Mesendoderm (in vitro differentiated cells): ENCODE measurements at regions not wholly inside any gene's neighbourhood (a gene's known extent, or its start where the extent isn't known, plus 50 kb on each side); places are given as distances from the start of the nearest gene placed in this dataset.

Source experiments
- DNase-seq: peaks from one replicate; pipeline ENCODE4 v3.0.0; 2013
- H2AK5ac ChIP-seq: 2 replicates; pipeline ENCODE4 v1.6.1; 2013; ENCODE audit warnings: low read length, inconsistent platforms
- H2BK120ac ChIP-seq: 2 replicates; pipeline ENCODE4 v1.6.1; 2013; ENCODE audit warnings: low read depth, mild to moderate bottlenecking, low read length, moderate library complexity, mixed read lengths
- H2BK15ac ChIP-seq: replicated peaks from 2 replicates; pipeline ENCODE4 v1.6.1; 2013; ENCODE audit warnings: low read depth, mild to moderate bottlenecking, moderate library complexity
- H2BK5ac ChIP-seq: 2 replicates; pipeline ENCODE4 v1.6.1; 2013; ENCODE audit warnings: low read length, inconsistent platforms
- H3K18ac ChIP-seq: 2 replicates; pipeline ENCODE4 v1.6.1; 2013; ENCODE audit warnings: mild to moderate bottlenecking, low read length, mixed read lengths
- H3K23ac ChIP-seq: one replicate; pipeline ENCODE4 v1.6.1; 2013; ENCODE audit warnings: low read length
- H3K27ac ChIP-seq: 2 replicates; pipeline ENCODE4 v1.5.1; 2013; ENCODE audit warnings: low read depth, mild to moderate bottlenecking, inconsistent platforms, low read length, moderate library complexity
- H3K27me3 ChIP-seq: 2 replicates; pipeline ENCODE4 v1.6.1; 2013; ENCODE audit warnings: low read length, control low read depth, mild to moderate bottlenecking, inconsistent platforms; ENCODE audit not compliant: insufficient read depth, poor library complexity
- H3K36me3 ChIP-seq: 2 replicates; pipeline ENCODE4 v1.6.1; 2013; ENCODE audit warnings: low read length, inconsistent platforms; ENCODE audit not compliant: control insufficient read depth, insufficient read depth
- H3K4ac ChIP-seq: one replicate; pipeline ENCODE4 v1.6.1; 2013; ENCODE audit warnings: low read depth, mild to moderate bottlenecking, low read length, moderate library complexity
- H3K4me1 ChIP-seq: 2 replicates; pipeline ENCODE4 v1.6.1; 2013; ENCODE audit warnings: low read depth, low read length, inconsistent platforms; ENCODE audit not compliant: control insufficient read depth
- H3K4me2 ChIP-seq: 2 replicates; pipeline ENCODE4 v1.6.1; 2013; ENCODE audit warnings: low read length
- H3K4me3 ChIP-seq: 2 replicates; pipeline ENCODE4 v1.5.1; 2013; ENCODE audit warnings: mild to moderate bottlenecking, low read length
- H3K56ac ChIP-seq: one replicate; pipeline ENCODE4 v1.6.1; 2013; ENCODE audit warnings: low read length
- H3K79me1 ChIP-seq: 2 replicates; pipeline ENCODE4 v1.6.1; 2013; ENCODE audit warnings: low read length, inconsistent platforms
- H3K79me2 ChIP-seq: 2 replicates; pipeline ENCODE4 v1.6.1; 2013; ENCODE audit warnings: mild to moderate bottlenecking, low read length; ENCODE audit not compliant: control insufficient read depth, insufficient read depth
- H3K9ac ChIP-seq: 2 replicates; pipeline ENCODE4 v1.6.1; 2013; ENCODE audit warnings: low read length, inconsistent platforms
- H4K5ac ChIP-seq: one replicate; pipeline ENCODE4 v1.6.1; 2013; ENCODE audit warnings: low read length
- H4K8ac ChIP-seq: one replicate; pipeline ENCODE4 v1.6.1; 2013; ENCODE audit warnings: low read depth, mild to moderate bottlenecking, control low read depth, low read length, moderate library complexity
- WGBS: extraction: QIAGEN DNeasy Blood & Tissue Kit; methylation state at CpG from one replicate; pipeline ENCODE4 v1.1.7; 2013; ENCODE audit warnings: low lambda C conversion rate, missing lambda C conversion rate; ENCODE audit not compliant: insufficient coverage; ENCODE audit errors: extremely low coverage; 5-methylcytosine and 5-hydroxymethylcytosine counted together

- no peaks in the 10 kb centered on the region for H3K79me1 ChIP-seq
- H2BK15ac ChIP-seq = no peak overlapping the region
- no CpG with 5 or more reads among the region's 5 CpGs for WGBS
- H3K23ac ChIP-seq = no peak overlapping the region
- DNase-seq = no peak
- no peak overlapping the region for H3K27ac ChIP-seq
- H2BK5ac ChIP-seq = no peak overlapping the region
- H4K5ac ChIP-seq = no peak overlapping the region
- H3K4me3 ChIP-seq = no peak overlapping the region
- H3K4ac ChIP-seq = no peak overlapping the region
- H2BK120ac ChIP-seq = no peak overlapping the region
- no peaks in the 10 kb centered on the region for H3K27me3 ChIP-seq
- H3K4me2 ChIP-seq = no peak overlapping the region
- no peak overlapping the region for H3K9ac ChIP-seq
- H3K18ac ChIP-seq = no peak overlapping the region
- H4K8ac ChIP-seq = no peak overlapping the region
- H3K36me3 ChIP-seq = no peaks in the 10 kb centered on the region
- no peaks in the 10 kb centered on the region for H3K4me1 ChIP-seq
- H3K79me2 ChIP-seq = no peaks in the 10 kb centered on the region
- no peak overlapping the region for H2AK5ac ChIP-seq
- H3K56ac ChIP-seq = no peak overlapping the region
Measured at GRCh38 chr20:10935658-10936402, 262.0 kb upstream of the JAG1 start.

GRCh38 chr20:10936786-10937185 lies 263.0 kb upstream of the JAG1 start:
- H3K4me3 ChIP-seq = no peak overlapping the region
- no peak overlapping the region for H3K56ac ChIP-seq
- H3K4me1 ChIP-seq = no peaks in the 10 kb centered on the region
- H2BK5ac ChIP-seq = no peak overlapping the region
- H3K79me2 ChIP-seq = no peaks in the 10 kb centered on the region
- H3K4me2 ChIP-seq = no peak overlapping the region
- H3K79me1 ChIP-seq = no peaks in the 10 kb centered on the region
- no peak for DNase-seq
- H2BK15ac ChIP-seq = no peak overlapping the region
- H3K18ac ChIP-seq = no peak overlapping the region
- H3K4ac ChIP-seq = no peak overlapping the region
- no peak overlapping the region for H3K27ac ChIP-seq
- H3K27me3 ChIP-seq = no peaks in the 10 kb centered on the region
- no CpG with 5 or more reads among the region's 2 CpGs for WGBS
- no peak overlapping the region for H4K5ac ChIP-seq
- H2AK5ac ChIP-seq = no peak overlapping the region
- H3K23ac ChIP-seq = no peak overlapping the region
- no peak overlapping the region for H3K9ac ChIP-seq
- no peaks in the 10 kb centered on the region for H3K36me3 ChIP-seq
- H4K8ac ChIP-seq = no peak overlapping the region
- H2BK120ac ChIP-seq = no peak overlapping the region

- no peak overlapping the region for H2BK120ac ChIP-seq
- no peak overlapping the region for H2BK15ac ChIP-seq
- H4K8ac ChIP-seq = no peak overlapping the region
- no peak overlapping the region for H3K18ac ChIP-seq
- no peak overlapping the region for H3K4me2 ChIP-seq
- no peak overlapping the region for H3K56ac ChIP-seq
- no peak overlapping the region for H3K27ac ChIP-seq
- no peak for DNase-seq
- no peaks in the 10 kb centered on the region for H3K36me3 ChIP-seq
- no peak overlapping the region for H3K23ac ChIP-seq
- no peak overlapping the region for H2AK5ac ChIP-seq
- no peak overlapping the region for H3K9ac ChIP-seq
- no peak overlapping the region for H2BK5ac ChIP-seq
- H3K4me1 ChIP-seq = no peaks in the 10 kb centered on the region
- H3K4me3 ChIP-seq = no peak overlapping the region
- no peak overlapping the region for H3K4ac ChIP-seq
- no peaks in the 10 kb centered on the region for H3K79me1 ChIP-seq
- H4K5ac ChIP-seq = no peak overlapping the region
- WGBS = no CpG with 5 or more reads among the region's 2 CpGs
- no peaks in the 10 kb centered on the region for H3K27me3 ChIP-seq
- H3K79me2 ChIP-seq = no peaks in the 10 kb centered on the region
Measured at GRCh38 chr20:10939331-10939941, 265.6 kb upstream of the JAG1 start.

GRCh38 chr20:10940941-10941340 lies 267.1 kb upstream of the JAG1 start:
- Histone ChIP-seq H2BK5ac (no peak overlapping the region), H2BK15ac (no peak overlapping the region), H3K23ac (no peak overlapping the region), H3K27ac (no peak overlapping the region), H4K5ac (no peak overlapping the region), H3K4ac (no peak overlapping the region), H3K27me3 (no peaks in the 10 kb centered on the region), H4K8ac (no peak overlapping the region), H3K36me3 (no peaks in the 10 kb centered on the region), H2AK5ac (no peak overlapping the region), H3K18ac (no peak overlapping the region), H3K79me1 (no peaks in the 10 kb centered on the region), H3K56ac (no peak overlapping the region), H2BK120ac (no peak overlapping the region), H3K79me2 (no peaks in the 10 kb centered on the region), H3K4me1 (no peaks in the 10 kb centered on the region), H3K9ac (no peak overlapping the region), H3K4me3 (no peak overlapping the region), H3K4me2 (no peak overlapping the region)
- DNase-seq = no peak
- WGBS = no CpG with 5 or more reads among the region's 4 CpGs

GRCh38 chr20:10943686-10944265 lies 270.0 kb upstream of the JAG1 start:
- no peak overlapping the region for H3K9ac ChIP-seq
- H3K79me1 ChIP-seq = no peaks in the 10 kb centered on the region
- no peak overlapping the region for H3K4ac ChIP-seq
- H3K4me2 ChIP-seq = no peak overlapping the region
- H2BK5ac ChIP-seq = no peak overlapping the region
- no peak overlapping the region for H2BK120ac ChIP-seq
- H2BK15ac ChIP-seq = no peak overlapping the region
- no peaks in the 10 kb centered on the region for H3K27me3 ChIP-seq
- no peak overlapping the region for H2AK5ac ChIP-seq
- H3K79me2 ChIP-seq = no peaks in the 10 kb centered on the region
- no peak overlapping the region for H3K23ac ChIP-seq
- H3K18ac ChIP-seq = no peak overlapping the region
- H3K27ac ChIP-seq = no peak overlapping the region
- H3K36me3 ChIP-seq = no peaks in the 10 kb centered on the region
- H3K56ac ChIP-seq = no peak overlapping the region
- no CpG with 5 or more reads among the region's 4 CpGs for WGBS
- H4K8ac ChIP-seq = no peak overlapping the region
- no peaks in the 10 kb centered on the region for H3K4me1 ChIP-seq
- no peak overlapping the region for H3K4me3 ChIP-seq
- no peak overlapping the region for H4K5ac ChIP-seq
- no peak for DNase-seq
